ENCODE measurements at regions not wholly inside any gene's neighbourhood (a gene's known extent, or its start where the extent isn't known, plus 50 kb on each side); places are given as distances from the start of the nearest gene placed in this dataset.

DNA sequence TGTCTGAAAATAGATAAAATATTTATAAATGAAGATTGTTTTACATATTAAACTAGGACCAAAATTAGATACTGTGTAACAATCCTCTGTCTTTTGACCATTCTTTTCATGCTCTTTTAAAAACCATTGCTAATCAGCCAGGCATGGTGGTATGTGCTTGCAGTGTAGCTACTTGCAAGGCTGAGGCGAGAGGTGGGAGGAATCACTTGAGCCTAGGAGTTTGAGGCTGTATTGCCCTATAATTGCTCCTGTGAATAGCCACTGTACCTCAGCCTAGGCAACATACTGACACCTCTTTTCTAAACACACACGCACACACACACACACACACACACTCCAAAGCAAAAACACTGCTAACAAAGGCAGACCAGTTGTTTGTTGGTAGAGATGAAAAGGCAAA is 259.2 kb downstream of the JRKL start:
- TF ChIP-seq, protein P1, sequence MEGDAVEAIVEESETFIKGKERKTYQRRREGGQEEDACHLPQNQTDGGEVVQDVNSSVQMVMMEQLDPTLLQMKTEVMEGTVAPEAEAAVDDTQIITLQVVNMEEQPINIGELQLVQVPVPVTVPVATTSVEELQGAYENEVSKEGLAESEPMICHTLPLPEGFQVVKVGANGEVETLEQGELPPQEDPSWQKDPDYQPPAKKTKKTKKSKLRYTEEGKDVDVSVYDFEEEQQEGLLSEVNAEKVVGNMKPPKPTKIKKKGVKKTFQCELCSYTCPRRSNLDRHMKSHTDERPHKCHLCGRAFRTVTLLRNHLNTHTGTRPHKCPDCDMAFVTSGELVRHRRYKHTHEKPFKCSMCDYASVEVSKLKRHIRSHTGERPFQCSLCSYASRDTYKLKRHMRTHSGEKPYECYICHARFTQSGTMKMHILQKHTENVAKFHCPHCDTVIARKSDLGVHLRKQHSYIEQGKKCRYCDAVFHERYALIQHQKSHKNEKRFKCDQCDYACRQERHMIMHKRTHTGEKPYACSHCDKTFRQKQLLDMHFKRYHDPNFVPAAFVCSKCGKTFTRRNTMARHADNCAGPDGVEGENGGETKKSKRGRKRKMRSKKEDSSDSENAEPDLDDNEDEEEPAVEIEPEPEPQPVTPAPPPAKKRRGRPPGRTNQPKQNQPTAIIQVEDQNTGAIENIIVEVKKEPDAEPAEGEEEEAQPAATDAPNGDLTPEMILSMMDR (conservative IDR thresholded peaks at IDR 0.05; ENCODE audit: low read depth, low read length), result no peak
- TF ChIP-seq EZH2 (IDR thresholded peaks at IDR 0.05; ENCODE audit: borderline replicate concordance, low read depth, low read length, poor library complexity, severe bottlenecking), result no peak

All from A673 (cell line).